ENCODE measurements at regions not wholly inside any gene's neighbourhood (a gene's known extent, or its start where the extent isn't known, plus 50 kb on each side); places are given as distances from the start of the nearest gene placed in this dataset.
"Not testable (repeated sequence)": the region's sequence is repeated elsewhere in the genome, so short reads cannot be mapped to it uniquely, and the experiment has no call there.

GRCh38 chr7:57740126-57740525, 290.1 kb downstream of the ZNF716 start:
- H3K4me1 ChIP-seq (ENCODE audit: control insufficient read depth, insufficient read depth, low read length, poor library complexity, severe bottlenecking); H3K4me3 Mint-ChIP-seq: not testable (repeated sequence)
- peaks cover 0 to 13% (median 2%) of the 10 kb centered on the region in 7 donors for H3K9me3 Mint-ChIP-seq

GRCh38 chr7:57769131-57769530, 319.2 kb downstream of the ZNF716 start:
- DNase-seq, result no peak
- Mint-ChIP-seq H3K27ac (no peak overlapping the region), H3K4me1 (no peaks in the 10 kb centered on the region), H3K4me3 (no peak overlapping the region), H3K9me3 (peaks cover 0 to 37% (median 18%) of the 10 kb centered on the region in 7 donors), H3K36me3 (no peaks in the 10 kb centered on the region), H3K27me3 (no peaks in the 10 kb centered on the region)
- no peak overlapping the region for H3K4me3 ChIP-seq (ENCODE audit: low read depth, low read length)
- ATAC-seq (ENCODE audit: low read depth in 2 of 2), result no peak
- no peak overlapping the region for H3K27ac ChIP-seq (ENCODE audit: insufficient read depth, low read length, poor library complexity, severe bottlenecking)
- H3K36me3 ChIP-seq (ENCODE audit: control insufficient read depth, insufficient read depth, low read length), result no peaks in the 10 kb centered on the region
- no peaks in the 10 kb centered on the region for H3K4me1 ChIP-seq (ENCODE audit: control insufficient read depth, insufficient read depth, low read length, poor library complexity, severe bottlenecking)
- no peaks in the 10 kb centered on the region for H3K27me3 ChIP-seq (ENCODE audit: control insufficient read depth, insufficient read depth, low read length)
- peaks cover 0 to 24% of the 10 kb centered on the region in 2 experiments for H3K9me3 ChIP-seq (ENCODE audit: control insufficient read depth in 2 of 2, low read length in 2 of 2)

More at GRCh38 chr7:57740126-57740525, 290.1 kb downstream of the ZNF716 start:
- not testable (repeated sequence) for H3K36me3 Mint-ChIP-seq; H3K27ac ChIP-seq (ENCODE audit: insufficient read depth, low read length, poor library complexity, severe bottlenecking); H3K27me3 Mint-ChIP-seq; H3K9me3 ChIP-seq (ENCODE audit: control insufficient read depth in 2 of 2, low read length in 2 of 2); H3K36me3 ChIP-seq (ENCODE audit: control insufficient read depth, insufficient read depth, low read length); H3K27me3 ChIP-seq (ENCODE audit: control insufficient read depth, insufficient read depth, low read length); H3K4me1 Mint-ChIP-seq; H3K4me3 ChIP-seq (ENCODE audit: low read depth, low read length); DNase-seq; H3K27ac Mint-ChIP-seq; ATAC-seq (ENCODE audit: low read depth in 2 of 2)

GRCh38 chr7:57769958-57770357, 320.0 kb downstream of the ZNF716 start:
- peaks cover 0 to 41% (median 12%) of the 10 kb centered on the region in 7 donors for H3K9me3 Mint-ChIP-seq
- no peak overlapping the region for H3K27ac Mint-ChIP-seq
- Histone ChIP-seq H3K4me1 (ENCODE audit: control insufficient read depth, insufficient read depth, low read length, poor library complexity, severe bottlenecking) (no peaks in the 10 kb centered on the region), H3K27me3 (ENCODE audit: control insufficient read depth, insufficient read depth, low read length) (no peaks in the 10 kb centered on the region), H3K9me3 (ENCODE audit: control insufficient read depth in 2 of 2, low read length in 2 of 2) (peaks cover 1 to 31% of the 10 kb centered on the region in 2 experiments), H3K27ac (ENCODE audit: insufficient read depth, low read length, poor library complexity, severe bottlenecking) (no peak overlapping the region), H3K36me3 (ENCODE audit: control insufficient read depth, insufficient read depth, low read length) (no peaks in the 10 kb centered on the region), H3K4me3 (ENCODE audit: low read depth, low read length) (no peak overlapping the region)
- no peaks in the 10 kb centered on the region for H3K4me1 Mint-ChIP-seq
- H3K36me3 Mint-ChIP-seq, result no peaks in the 10 kb centered on the region
- no peak overlapping the region for H3K4me3 Mint-ChIP-seq
- DNase-seq (no peak), ATAC-seq (ENCODE audit: low read depth in 2 of 2) (no peak)
- no peaks in the 10 kb centered on the region for H3K27me3 Mint-ChIP-seq

- ATAC-seq (ENCODE audit: low read depth in 2 of 2) (no peak), DNase-seq (no peak)
- no peak overlapping the region for H3K27ac Mint-ChIP-seq
- H3K27me3 Mint-ChIP-seq, result no peaks in the 10 kb centered on the region
- H3K36me3 Mint-ChIP-seq, result peaks cover 3% of the 10 kb centered on the region
- Histone ChIP-seq H3K36me3 (ENCODE audit: control insufficient read depth, insufficient read depth, low read length) (no peaks in the 10 kb centered on the region), H3K27ac (ENCODE audit: insufficient read depth, low read length, poor library complexity, severe bottlenecking) (no peak overlapping the region), H3K9me3 (ENCODE audit: control insufficient read depth in 2 of 2, low read length in 2 of 2) (peaks cover 3 to 48% of the 10 kb centered on the region in 2 experiments), H3K4me1 (ENCODE audit: control insufficient read depth, insufficient read depth, low read length, poor library complexity, severe bottlenecking) (no peaks in the 10 kb centered on the region), H3K27me3 (ENCODE audit: control insufficient read depth, insufficient read depth, low read length) (no peaks in the 10 kb centered on the region), H3K4me3 (ENCODE audit: low read depth, low read length) (no peak overlapping the region)
- H3K9me3 Mint-ChIP-seq, result peaks cover 0 to 53% (median 18%) of the 10 kb centered on the region in 7 donors
- no peaks in the 10 kb centered on the region for H3K4me1 Mint-ChIP-seq
- no peak overlapping the region for H3K4me3 Mint-ChIP-seq
Observed at GRCh38 chr7:57772126-57772924, 322.3 kb downstream of the ZNF716 start.

- Mint-ChIP-seq H3K36me3 (peaks cover 7% of the 10 kb centered on the region), H3K27me3 (no peaks in the 10 kb centered on the region), H3K4me3 (no peak overlapping the region), H3K27ac (no peak overlapping the region), H3K9me3 (peaks cover 0 to 54% (median 15%) of the 10 kb centered on the region in 7 donors), H3K4me1 (no peaks in the 10 kb centered on the region)
- H3K9me3 ChIP-seq (ENCODE audit: control insufficient read depth in 2 of 2, low read length in 2 of 2), result peaks cover 3 to 50% of the 10 kb centered on the region in 2 experiments
- no peaks in the 10 kb centered on the region for H3K36me3 ChIP-seq (ENCODE audit: control insufficient read depth, insufficient read depth, low read length)
- H3K4me1 ChIP-seq (ENCODE audit: control insufficient read depth, insufficient read depth, low read length, poor library complexity, severe bottlenecking), result no peaks in the 10 kb centered on the region
- ATAC-seq (ENCODE audit: low read depth in 2 of 2) (no peak), DNase-seq (no peak)
- H3K27me3 ChIP-seq (ENCODE audit: control insufficient read depth, insufficient read depth, low read length), result no peaks in the 10 kb centered on the region
- no peak overlapping the region for H3K4me3 ChIP-seq (ENCODE audit: low read depth, low read length)
- no peak overlapping the region for H3K27ac ChIP-seq (ENCODE audit: insufficient read depth, low read length, poor library complexity, severe bottlenecking)
Observed at GRCh38 chr7:57774300-57774699, 324.3 kb downstream of the ZNF716 start.

GRCh38 chr7:57775396-57776088, 325.6 kb downstream of the ZNF716 start:
- Mint-ChIP-seq H3K4me1 (no peaks in the 10 kb centered on the region), H3K27ac (no peak overlapping the region), H3K9me3 (peaks cover 0 to 58% (median 17%) of the 10 kb centered on the region in 7 donors), H3K27me3 (no peaks in the 10 kb centered on the region), H3K4me3 (no peak overlapping the region), H3K36me3 (peaks cover 8% of the 10 kb centered on the region)
- Histone ChIP-seq H3K36me3 (ENCODE audit: control insufficient read depth, insufficient read depth, low read length) (no peaks in the 10 kb centered on the region), H3K27me3 (ENCODE audit: control insufficient read depth, insufficient read depth, low read length) (no peaks in the 10 kb centered on the region), H3K4me3 (ENCODE audit: low read depth, low read length) (no peak overlapping the region), H3K4me1 (ENCODE audit: control insufficient read depth, insufficient read depth, low read length, poor library complexity, severe bottlenecking) (no peaks in the 10 kb centered on the region), H3K27ac (ENCODE audit: insufficient read depth, low read length, poor library complexity, severe bottlenecking) (no peak overlapping the region), H3K9me3 (ENCODE audit: control insufficient read depth in 2 of 2, low read length in 2 of 2) (peaks cover 3 to 47% of the 10 kb centered on the region in 2 experiments)
- DNase-seq (no peak), ATAC-seq (ENCODE audit: low read depth in 2 of 2) (no peak)

- not testable (repeated sequence) for DNase-seq; H3K4me3 Mint-ChIP-seq; H3K4me1 Mint-ChIP-seq; H3K27ac ChIP-seq (ENCODE audit: insufficient read depth, low read length, poor library complexity, severe bottlenecking); H3K36me3 Mint-ChIP-seq; H3K27me3 Mint-ChIP-seq; H3K4me3 ChIP-seq (ENCODE audit: low read depth, low read length); H3K4me1 ChIP-seq (ENCODE audit: control insufficient read depth, insufficient read depth, low read length, poor library complexity, severe bottlenecking); H3K27me3 ChIP-seq (ENCODE audit: control insufficient read depth, insufficient read depth, low read length); ATAC-seq (ENCODE audit: low read depth in 2 of 2); H3K36me3 ChIP-seq (ENCODE audit: control insufficient read depth, insufficient read depth, low read length); H3K27ac Mint-ChIP-seq
- H3K9me3 ChIP-seq (ENCODE audit: control insufficient read depth in 2 of 2, low read length in 2 of 2), result peaks cover 3 to 47% of the 10 kb centered on the region in 2 experiments
- H3K9me3 Mint-ChIP-seq, result peaks cover 0 to 52% (median 14%) of the 10 kb centered on the region in 7 donors
Observed at GRCh38 chr7:57776136-57776856, 326.3 kb downstream of the ZNF716 start.

Measured in CD4-positive, CD25-positive, alpha-beta regulatory T cell (primary cell).